HepG2 (cell line): ENCODE measurements at regions not wholly inside any gene's neighbourhood (a gene's known extent, or its start where the extent isn't known, plus 50 kb on each side); places are given as distances from the start of the nearest gene placed in this dataset.
A peak's percentile ranks its signal among the peaks of the same experiment; 100 is the strongest.

Experiments
- ATAC-seq: fragments of 200-7000 bp; cut with Tn5 transposase; 3 replicates; pipeline ENCODE4 v1.9.1; 2020; ENCODE audit warnings: mild to moderate bottlenecking, moderate library complexity
- BruUV-seq: library from RNA; stranded (reverse); fragments of 400-500 nt; replicated peaks from 2 replicates; lab custom pipeline; 2021; lab: Mats Ljungman, UMichigan
- CTCF ChIA-PET: fragments of 300-600 bp; formaldehyde crosslinking; extraction: SDS; loops from one replicate; lab custom pipeline; 2021; ENCODE audit warnings: low total read pairs, inconsistent platforms, low intra/inter-chr PET ratio; lab: Yijun Ruan, JAX
- POLR2A ChIA-PET: fragments of 350-600 bp; sonication (Branson Sonifier 250); formaldehyde crosslinking; loops from one replicate; lab custom pipeline; 2020; ENCODE audit warnings: antibody characterized with exemption, inconsistent platforms; lab: Yijun Ruan, JAX
- DNase-seq: peaks from one replicate; pipeline ENCODE4 v3.0.0-alpha.2; 2015; ENCODE audit warnings: low spot score
- FAIRE-seq: peaks from 3 replicates; lab custom pipeline; 2011; peaks lifted over from hg19 to GRCh38; lab: Jason Lieb, UNC
- H2AFZ ChIP-seq: one replicate; pipeline ENCODE4 v1.6.1; 2011; ENCODE audit warnings: low read length, inconsistent platforms
- H3K27ac ChIP-seq: fragments of 300-600 bp; 3 replicates; pipeline ENCODE4 v1.8.0; 2011; ENCODE audit warnings: mixed run types, mild to moderate bottlenecking, mixed read lengths, low read length, inconsistent platforms; ENCODE audit not compliant: insufficient read depth; ENCODE audit errors: extremely low read length
- H3K27me3 ChIP-seq, 2 experiments: fragments of 200-600 bp in 1 of 2; 2 replicates in 1 of 2; 3 replicates in 1 of 2; pipeline versions ENCODE4 v1.6.0 to v1.8.0; 2011; ENCODE audit warnings: low read length in 2 of 2, mild to moderate bottlenecking in 2 of 2, moderate library complexity in 2 of 2, inconsistent platforms in 1 of 2; ENCODE audit not compliant: insufficient read depth in 2 of 2, control insufficient read depth in 1 of 2
- H3K36me3 ChIP-seq, 2 experiments: fragments of 200-600 bp in 1 of 2; replicated peaks in 1 of 2; 2 replicates in 1 of 2; 3 replicates in 1 of 2; pipeline versions ENCODE4 v1.5.1 to v1.8.0; 2011; ENCODE audit warnings: low read length in 2 of 2, inconsistent platforms in 1 of 2; ENCODE audit not compliant: insufficient read depth in 2 of 2, control insufficient read depth in 1 of 2
- H3K4me1 ChIP-seq: 2 replicates; pipeline ENCODE4 v1.5.1; 2012; ENCODE audit warnings: low read length, inconsistent platforms; ENCODE audit not compliant: insufficient read depth
- H3K4me2 ChIP-seq: 2 replicates; pipeline ENCODE4 v1.6.0; 2011; ENCODE audit warnings: low read depth, low read length, inconsistent platforms
- H3K4me3 ChIP-seq, 3 experiments: fragments of 200-600 bp in 1 of 3; sonication (generic), shearing (Covaris generic) in 1 of 3; replicated peaks in 1 of 3; 2 replicates each; pipeline ENCODE4 v1.5.1; 2011 to 2016; ENCODE audit warnings: low read length in 3 of 3, inconsistent platforms in 2 of 3, low read depth in 2 of 3, mild to moderate bottlenecking in 2 of 3, control low read depth in 1 of 3, mixed read lengths in 1 of 3; ENCODE audit not compliant: insufficient read depth in 1 of 3
- H3K79me2 ChIP-seq: one replicate; pipeline ENCODE4 v1.6.1; 2011; ENCODE audit warnings: low read length, inconsistent platforms; ENCODE audit not compliant: insufficient read depth
- H3K9ac ChIP-seq: 2 replicates; pipeline ENCODE4 v1.6.0; 2011; ENCODE audit warnings: mild to moderate bottlenecking, low read depth, low read length, inconsistent platforms; ENCODE audit not compliant: insufficient read depth
- H3K9me3 ChIP-seq: 2 replicates; pipeline ENCODE4 v1.5.1; 2012; ENCODE audit warnings: mild to moderate bottlenecking, low read length
- H4K20me1 ChIP-seq: 2 replicates; pipeline ENCODE4 v1.6.0; 2011; ENCODE audit warnings: inconsistent platforms, mild to moderate bottlenecking, low read length, moderate library complexity; ENCODE audit not compliant: insufficient read depth
- ARID2 ChIP-seq: sonication (generic); formaldehyde crosslinking; IDR thresholded peaks from 2 replicates; pipeline ENCODE4 v1.8.1; 2022; ENCODE audit warnings: mild to moderate bottlenecking, missing genetic modification reagents, borderline replicate concordance
- GLMP ChIP-seq: sonication (generic); formaldehyde crosslinking; IDR thresholded peaks from 2 replicates; pipeline ENCODE4 v1.9.0; 2021; ENCODE audit warnings: missing genetic modification reagents, mild to moderate bottlenecking, borderline replicate concordance
- MAFF ChIP-seq: IDR thresholded peaks from 2 replicates; pipeline ENCODE4 v1.6.1; 2011; ENCODE audit warnings: low read depth, low read length, improper control_type of control experiment
- MAFK ChIP-seq, 2 experiments: IDR thresholded peaks in 1 of 2; conservative IDR thresholded peaks in 1 of 2; 2 replicates each; pipeline ENCODE4 v1.6.1; 2011; ENCODE audit warnings: improper control_type of control experiment in 2 of 2, low read length in 2 of 2
- POGK ChIP-seq: sonication (generic); formaldehyde crosslinking; conservative IDR thresholded peaks from 2 replicates; pipeline ENCODE4 v1.8.0; 2022; ENCODE audit warnings: mild to moderate bottlenecking, moderate library complexity, missing genetic modification reagents
- ZFP36L2 ChIP-seq: sonication (generic); formaldehyde crosslinking; IDR thresholded peaks from 2 replicates; pipeline ENCODE4 v1.4.0; 2020; ENCODE audit warnings: missing genetic modification reagents
- ZNF33B ChIP-seq: sonication (generic); formaldehyde crosslinking; IDR thresholded peaks from 2 replicates; pipeline ENCODE4 v1.5.1; 2020; ENCODE audit warnings: mild to moderate bottlenecking, missing genetic modification reagents
- ZNF644 ChIP-seq: IDR thresholded peaks from 2 replicates; pipeline ENCODE4 v1.6.1; 2016; ENCODE audit warnings: low read depth
- WGBS: methylation state at CpG from one replicate; pipeline ENCODE4 v1.1.6; 2017; ENCODE audit warnings: low lambda C conversion rate; 5-methylcytosine and 5-hydroxymethylcytosine counted together
- in situ Hi-C: cut with HindIII; loops from 2 replicates; pipeline ENCODE4 v1.10.0; 2017; ENCODE audit warnings: low pct_unique_long_range_greater_than_20kb; ENCODE audit not compliant: extremely low pct_ligation_motif_present
- intact Hi-C: fragments of 100-400 bp; cut with micrococcal nuclease; formaldehyde crosslinking; loops from one replicate; pipeline ENCODE4 v1.10.0; 2022; ENCODE audit not compliant: unreplicated experiment

GRCh38 chr10:3235395-3235794, 62.8 kb upstream of the PITRM1 start:
- Histone ChIP-seq H3K27ac (no peak overlapping the region), H3K4me1 (no peaks in the 10 kb centered on the region), H3K9me3 (no peaks in the 10 kb centered on the region), H3K27me3 (peaks cover 3 to 53% of the 10 kb centered on the region in 2 experiments), H3K4me3 (no peak overlapping the region), H4K20me1 (no peaks in the 10 kb centered on the region), H2AFZ (no peak overlapping the region), H3K36me3 (no peaks in the 10 kb centered on the region), H3K4me2 (no peak overlapping the region), H3K79me2 (no peaks in the 10 kb centered on the region), H3K9ac (no peak overlapping the region)
- CTCF ChIA-PET = no interaction called here
- TF ChIP-seq MAFF (peak; percentile 57), MAFK (conservative IDR thresholded peaks at IDR 0.05 in 1 of 2, IDR thresholded peaks at IDR 0.05 in 1 of 2; ENCODE audit: low read length in 2 of 2) (peak; percentile 17 to 71; a peak in 2 of 4 replicates), ARID2 (CRISPR knock-in tag) (no peak), ZNF644 (CRISPR knock-in tag) (no peak), ZNF33B (CRISPR knock-in tag) (no peak), POGK (CRISPR knock-in tag) (no peak), GLMP (CRISPR knock-in tag) (no peak), ZFP36L2 (CRISPR knock-in tag) (no peak)
- 25% methylated on average over 10 of the region's 10 CpGs for WGBS
- no peak for ATAC-seq
- intact Hi-C loops (loop anchor here (5.0 to 10.0 kb wide), 2 partner anchors 539 to 1422 kb away; no protein-coding TSS in a partner anchor), in situ Hi-C loops (loop anchor here (25.0 kb wide), 1 partner anchor 527 kb away; no protein-coding TSS in a partner anchor)
- POLR2A ChIA-PET = no interaction called here
- no peak for FAIRE-seq
- no TSS peak for BruUV-seq
- DNase-seq = no peak
